ENCODE measurements at regions not wholly inside any gene's neighbourhood (a gene's known extent, or its start where the extent isn't known, plus 50 kb on each side); places are given as distances from the start of the nearest gene placed in this dataset.

DNA sequence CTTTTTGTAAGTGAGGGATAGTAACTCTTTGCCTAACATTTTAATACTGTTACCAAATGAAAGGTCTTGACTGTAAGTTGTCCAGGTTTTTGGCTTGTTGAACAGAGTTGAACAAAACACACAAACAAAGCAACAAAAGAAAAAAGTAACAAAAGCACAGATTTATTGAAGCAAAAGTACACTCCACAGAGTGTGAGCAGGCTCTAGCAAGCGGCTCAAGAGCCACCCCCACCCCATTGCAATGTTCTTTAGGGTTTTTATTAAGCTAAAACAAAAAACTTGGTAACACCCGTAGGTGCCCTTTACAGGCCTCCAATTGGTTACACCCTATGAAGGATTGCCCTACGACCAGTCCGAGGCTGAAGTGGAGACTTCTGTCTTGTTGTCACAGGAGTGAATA, 197.4 kb upstream of the MAP3K1 start:
- no peak for DNase-seq
- H3K4me1 Mint-ChIP-seq = peaks cover 21% of the 10 kb centered on the region

DNA sequence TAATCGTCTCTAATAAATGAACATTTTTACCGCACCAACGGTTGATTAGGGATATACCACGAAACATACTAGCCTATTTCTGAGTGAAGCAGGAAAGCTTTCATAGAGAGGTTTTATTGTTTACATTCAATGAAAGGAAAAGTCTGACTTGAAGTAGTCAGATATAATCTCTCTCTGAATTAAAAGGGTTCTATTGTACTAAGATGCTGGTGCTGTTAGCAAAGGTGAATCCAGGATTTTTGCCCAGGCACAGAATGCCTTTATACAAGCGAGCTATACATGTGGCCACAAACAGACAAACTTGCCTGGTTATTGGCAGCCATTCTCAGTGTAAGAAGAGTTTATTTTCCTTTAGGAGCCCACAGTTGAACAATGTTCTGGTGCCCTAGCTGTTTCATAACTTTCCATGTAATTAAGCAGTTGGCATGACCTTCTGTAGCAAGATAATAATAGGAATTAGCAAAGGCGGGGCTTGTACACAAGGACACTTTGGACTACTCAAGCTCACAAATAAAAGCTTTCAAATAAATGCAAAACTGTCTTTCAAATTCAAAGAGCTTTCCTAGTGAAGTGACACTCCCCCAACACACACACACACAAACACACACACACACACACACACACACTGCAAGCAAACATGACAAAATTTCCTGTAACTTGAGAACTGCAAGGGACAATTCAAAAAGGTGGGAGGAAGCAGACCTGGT, 198.7 kb upstream of the MAP3K1 start:
- no peak overlapping the region for H3K9ac ChIP-seq (ENCODE audit: insufficient read depth, low read length, poor library complexity, severe bottlenecking)
- Mint-ChIP-seq H3K9me3 (peaks cover 14 to 31% (median 23%) of the 10 kb centered on the region in 7 donors), H3K4me1 (peaks cover 30% of the 10 kb centered on the region), H3K27ac (peak overlapping the region in 1 of 7 donors; percentile 76), H3K4me3 (no peak overlapping the region), H3K36me3 (peaks cover 0 to 6% of the 10 kb centered on the region in 2 donors), H3K27me3 (ENCODE audit: low read depth in 3 of 3) (peaks cover 0 to 5% (median 0%) of the 10 kb centered on the region in 3 donors)
- intact Hi-C loops (cut with micrococcal nuclease) = no loop called here
- no peak overlapping the region for H3K27ac ChIP-seq (ENCODE audit: low read depth in 1 of 2, low read length in 2 of 2)
- H3K9me3 ChIP-seq (replicated peaks in 1 of 2; ENCODE audit: control insufficient read depth in 1 of 2, insufficient read depth in 1 of 2, low read length in 2 of 2) = peaks cover 20 to 21% of the 10 kb centered on the region in 2 donors
- no peak overlapping the region for H3K4me3 ChIP-seq (replicated peaks in 1 of 3; ENCODE audit: low read depth in 2 of 3, low read length in 3 of 3)
- H3K36me3 ChIP-seq (replicated peaks in 1 of 2; ENCODE audit: control insufficient read depth in 1 of 2, insufficient read depth in 2 of 2, low read length in 2 of 2) = peaks cover 0 to 6% of the 10 kb centered on the region in 2 donors
- H4K20me1 ChIP-seq (ENCODE audit: insufficient read depth, low read length) = no peaks in the 10 kb centered on the region
- no peaks in the 10 kb centered on the region for H3K27me3 ChIP-seq (ENCODE audit: control insufficient read depth in 2 of 2, insufficient read depth in 2 of 2, low read length in 2 of 2)
- 100% methylated on average over 2 of the region's 6 CpGs for WGBS (ENCODE audit: insufficient coverage)
- H3K4me1 ChIP-seq (ENCODE audit: control insufficient read depth in 1 of 2, insufficient read depth in 2 of 2, low read length in 2 of 2) = peaks cover 21 to 26% of the 10 kb centered on the region in 2 donors
- H3K4me2 ChIP-seq (replicated peaks; ENCODE audit: extremely low read depth, low read length, poor library complexity, severe bottlenecking) = no peak overlapping the region
- TF ChIP-seq, protein P1, sequence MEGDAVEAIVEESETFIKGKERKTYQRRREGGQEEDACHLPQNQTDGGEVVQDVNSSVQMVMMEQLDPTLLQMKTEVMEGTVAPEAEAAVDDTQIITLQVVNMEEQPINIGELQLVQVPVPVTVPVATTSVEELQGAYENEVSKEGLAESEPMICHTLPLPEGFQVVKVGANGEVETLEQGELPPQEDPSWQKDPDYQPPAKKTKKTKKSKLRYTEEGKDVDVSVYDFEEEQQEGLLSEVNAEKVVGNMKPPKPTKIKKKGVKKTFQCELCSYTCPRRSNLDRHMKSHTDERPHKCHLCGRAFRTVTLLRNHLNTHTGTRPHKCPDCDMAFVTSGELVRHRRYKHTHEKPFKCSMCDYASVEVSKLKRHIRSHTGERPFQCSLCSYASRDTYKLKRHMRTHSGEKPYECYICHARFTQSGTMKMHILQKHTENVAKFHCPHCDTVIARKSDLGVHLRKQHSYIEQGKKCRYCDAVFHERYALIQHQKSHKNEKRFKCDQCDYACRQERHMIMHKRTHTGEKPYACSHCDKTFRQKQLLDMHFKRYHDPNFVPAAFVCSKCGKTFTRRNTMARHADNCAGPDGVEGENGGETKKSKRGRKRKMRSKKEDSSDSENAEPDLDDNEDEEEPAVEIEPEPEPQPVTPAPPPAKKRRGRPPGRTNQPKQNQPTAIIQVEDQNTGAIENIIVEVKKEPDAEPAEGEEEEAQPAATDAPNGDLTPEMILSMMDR (IDR thresholded peaks at IDR 0.05) = no peak
- H3K79me2 ChIP-seq (ENCODE audit: insufficient read depth, low read length) = no peaks in the 10 kb centered on the region
- H2AFZ ChIP-seq (ENCODE audit: insufficient read depth, low read depth, low read length, poor library complexity, severe bottlenecking) = no peak overlapping the region
- DNase-seq = no peak

More for the DNA sequence above, 197.4 kb upstream of the MAP3K1 start:
- Histone ChIP-seq H2AFZ (ENCODE audit: insufficient read depth, low read depth, low read length, poor library complexity, severe bottlenecking) (no peak overlapping the region), H3K4me3 (replicated peaks in 1 of 3; ENCODE audit: low read depth in 2 of 3, low read length in 3 of 3) (no peak overlapping the region), H3K9ac (ENCODE audit: insufficient read depth, low read length, poor library complexity, severe bottlenecking) (no peak overlapping the region), H3K4me1 (ENCODE audit: control insufficient read depth in 1 of 2, insufficient read depth in 2 of 2, low read length in 2 of 2) (peaks cover 14 to 18% of the 10 kb centered on the region in 2 donors), H3K27me3 (ENCODE audit: control insufficient read depth in 2 of 2, insufficient read depth in 2 of 2, low read length in 2 of 2) (no peaks in the 10 kb centered on the region), H4K20me1 (ENCODE audit: insufficient read depth, low read length) (no peaks in the 10 kb centered on the region), H3K27ac (ENCODE audit: low read depth in 1 of 2, low read length in 2 of 2) (no peak overlapping the region), H3K4me2 (replicated peaks; ENCODE audit: extremely low read depth, low read length, poor library complexity, severe bottlenecking) (no peak overlapping the region), H3K9me3 (replicated peaks in 1 of 2; ENCODE audit: control insufficient read depth in 1 of 2, insufficient read depth in 1 of 2, low read length in 2 of 2) (peaks cover 20 to 21% of the 10 kb centered on the region in 2 donors), H3K36me3 (replicated peaks in 1 of 2; ENCODE audit: control insufficient read depth in 1 of 2, insufficient read depth in 2 of 2, low read length in 2 of 2) (peaks cover 0 to 6% of the 10 kb centered on the region in 2 donors), H3K79me2 (ENCODE audit: insufficient read depth, low read length) (no peaks in the 10 kb centered on the region)
- WGBS (ENCODE audit: insufficient coverage) = 96% methylated on average over 4 of the region's 4 CpGs
- Mint-ChIP-seq H3K27me3 (ENCODE audit: low read depth in 3 of 3) (peaks cover 0 to 5% (median 0%) of the 10 kb centered on the region in 3 donors), H3K27ac (no peak overlapping the region), H3K4me3 (no peak overlapping the region), H3K36me3 (peaks cover 0 to 6% of the 10 kb centered on the region in 2 donors), H3K9me3 (peaks cover 15 to 29% (median 23%) of the 10 kb centered on the region in 7 donors)
- TF ChIP-seq, protein P1 (IDR thresholded peaks at IDR 0.05) = no peak
- intact Hi-C loops (cut with micrococcal nuclease) = no loop called here
